ENCODE measurements at regions not wholly inside any gene's neighbourhood (a gene's known extent, or its start where the extent isn't known, plus 50 kb on each side); places are given as distances from the start of the nearest gene placed in this dataset.

DNA sequence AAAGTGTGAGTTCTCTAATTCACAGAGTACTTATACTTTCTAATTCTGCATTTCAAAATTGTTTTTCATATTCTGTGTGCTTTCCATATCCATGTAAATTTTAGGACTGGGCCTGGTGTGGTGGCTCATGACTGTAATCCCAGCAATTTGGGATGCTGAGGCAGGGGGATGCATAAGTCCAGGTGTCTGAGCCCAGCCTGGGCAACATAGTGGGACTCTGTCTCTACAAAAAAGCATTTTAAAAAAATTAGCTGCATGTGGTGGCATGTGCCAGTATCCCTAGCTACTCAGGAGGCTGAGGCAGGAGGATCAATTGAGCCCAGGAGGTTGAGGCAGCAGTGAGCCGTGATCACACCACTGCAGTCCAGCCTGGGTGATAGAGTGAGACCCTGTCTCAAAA, 382.6 kb upstream of the AKR1E2 start:
- TF ChIP-seq, protein P1, sequence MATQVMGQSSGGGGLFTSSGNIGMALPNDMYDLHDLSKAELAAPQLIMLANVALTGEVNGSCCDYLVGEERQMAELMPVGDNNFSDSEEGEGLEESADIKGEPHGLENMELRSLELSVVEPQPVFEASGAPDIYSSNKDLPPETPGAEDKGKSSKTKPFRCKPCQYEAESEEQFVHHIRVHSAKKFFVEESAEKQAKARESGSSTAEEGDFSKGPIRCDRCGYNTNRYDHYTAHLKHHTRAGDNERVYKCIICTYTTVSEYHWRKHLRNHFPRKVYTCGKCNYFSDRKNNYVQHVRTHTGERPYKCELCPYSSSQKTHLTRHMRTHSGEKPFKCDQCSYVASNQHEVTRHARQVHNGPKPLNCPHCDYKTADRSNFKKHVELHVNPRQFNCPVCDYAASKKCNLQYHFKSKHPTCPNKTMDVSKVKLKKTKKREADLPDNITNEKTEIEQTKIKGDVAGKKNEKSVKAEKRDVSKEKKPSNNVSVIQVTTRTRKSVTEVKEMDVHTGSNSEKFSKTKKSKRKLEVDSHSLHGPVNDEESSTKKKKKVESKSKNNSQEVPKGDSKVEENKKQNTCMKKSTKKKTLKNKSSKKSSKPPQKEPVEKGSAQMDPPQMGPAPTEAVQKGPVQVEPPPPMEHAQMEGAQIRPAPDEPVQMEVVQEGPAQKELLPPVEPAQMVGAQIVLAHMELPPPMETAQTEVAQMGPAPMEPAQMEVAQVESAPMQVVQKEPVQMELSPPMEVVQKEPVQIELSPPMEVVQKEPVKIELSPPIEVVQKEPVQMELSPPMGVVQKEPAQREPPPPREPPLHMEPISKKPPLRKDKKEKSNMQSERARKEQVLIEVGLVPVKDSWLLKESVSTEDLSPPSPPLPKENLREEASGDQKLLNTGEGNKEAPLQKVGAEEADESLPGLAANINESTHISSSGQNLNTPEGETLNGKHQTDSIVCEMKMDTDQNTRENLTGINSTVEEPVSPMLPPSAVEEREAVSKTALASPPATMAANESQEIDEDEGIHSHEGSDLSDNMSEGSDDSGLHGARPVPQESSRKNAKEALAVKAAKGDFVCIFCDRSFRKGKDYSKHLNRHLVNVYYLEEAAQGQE (IDR thresholded peaks at IDR 0.05; ENCODE audit: low read depth) = no peak
- TF ChIP-seq EP300 (IDR thresholded peaks at IDR 0.05; ENCODE audit: borderline replicate concordance) (no peak), FOXM1 (IDR thresholded peaks at IDR 0.05; ENCODE audit: borderline replicate concordance, low read depth) (no peak), USF1 (IDR thresholded peaks at IDR 0.05) (no peak), EGR1 (IDR thresholded peaks at IDR 0.05) (no peak), TEAD4 (IDR thresholded peaks at IDR 0.05) (no peak), TAF1 (IDR thresholded peaks at IDR 0.05; ENCODE audit: low read depth) (no peak), RAD21 (IDR thresholded peaks at IDR 0.05; ENCODE audit: low read depth) (no peak), YY1 (IDR thresholded peaks at IDR 0.05; ENCODE audit: low read depth) (no peak), CREB1 (IDR thresholded peaks at IDR 0.05; ENCODE audit: low read depth) (no peak)

Data from Ishikawa (cell line).